ENCODE measurements at regions not wholly inside any gene's neighbourhood (a gene's known extent, or its start where the extent isn't known, plus 50 kb on each side); places are given as distances from the start of the nearest gene placed in this dataset.

GRCh38 chr5:6212244-6212643, 166.1 kb downstream of the MED10 start:
- TF ChIP-seq POLR2A (IDR thresholded peaks at IDR 0.05) (no peak), CTCF (IDR thresholded peaks at IDR 0.05) (no peak), EP300 (IDR thresholded peaks at IDR 0.05) (no peak), POLR2AphosphoS5 (IDR thresholded peaks at IDR 0.05) (no peak)

All from gastroesophageal sphincter (tissue), 3 donors.